KMS-11 (cell line): ENCODE measurements at regions not wholly inside any gene's neighbourhood (a gene's known extent, or its start where the extent isn't known, plus 50 kb on each side); places are given as distances from the start of the nearest gene placed in this dataset.

Experiments
- H2AFZ ChIP-seq: fragments of 200-600 bp; sonication (generic); 2 replicates; pipeline ENCODE4 v1.6.1; 2016; ENCODE audit warnings: antibody characterized with exemption, mixed run types, low read depth
- H3K27ac ChIP-seq: fragments of 200-600 bp; sonication (generic); 2 replicates; pipeline ENCODE4 v1.6.1; 2016; ENCODE audit warnings: mild to moderate bottlenecking, mixed run types
- H3K27me3 ChIP-seq: fragments of 200-600 bp; sonication (generic); 2 replicates; pipeline ENCODE4 v1.6.1; 2017; ENCODE audit warnings: mild to moderate bottlenecking, low read depth, mixed run types, moderate library complexity; ENCODE audit not compliant: insufficient read depth
- H3K36me3 ChIP-seq: fragments of 200-600 bp; sonication (generic); 2 replicates; pipeline ENCODE4 v1.6.1; 2017; ENCODE audit warnings: mild to moderate bottlenecking, mixed run types; ENCODE audit not compliant: insufficient read depth
- H3K4me1 ChIP-seq: fragments of 200-600 bp; sonication (generic); 2 replicates; pipeline ENCODE4 v1.6.1; 2016; ENCODE audit warnings: mild to moderate bottlenecking, low read depth, mixed run types; ENCODE audit not compliant: poor library complexity, severe bottlenecking
- H3K4me2 ChIP-seq: fragments of 200-600 bp; sonication (generic); 2 replicates; pipeline ENCODE4 v1.7.0; 2016; ENCODE audit warnings: mild to moderate bottlenecking, mixed run types
- H3K4me3 ChIP-seq: fragments of 200-600 bp; sonication (generic); IDR thresholded peaks from 2 replicates; pipeline ENCODE4 v1.6.1; 2017; ENCODE audit warnings: low read depth, low read length, mixed read lengths; ENCODE audit not compliant: insufficient read depth
- H3K79me2 ChIP-seq: fragments of 200-600 bp; sonication (generic); 2 replicates; pipeline ENCODE4 v1.6.1; 2016; ENCODE audit warnings: low read depth, mixed run types; ENCODE audit not compliant: insufficient read depth
- H3K9ac ChIP-seq: fragments of 200-600 bp; sonication (generic); 2 replicates; pipeline ENCODE4 v1.6.1; 2016; ENCODE audit warnings: mild to moderate bottlenecking, mixed run types
- H4K20me1 ChIP-seq: fragments of 200-600 bp; sonication (generic); 2 replicates; pipeline ENCODE4 v1.6.1; 2016; ENCODE audit warnings: mild to moderate bottlenecking, mixed run types; ENCODE audit not compliant: insufficient read depth
- TF ChIP-seq, protein P1 (sequence below): fragments of 200-600 bp; sonication (generic); conservative IDR thresholded peaks from 2 replicates; pipeline ENCODE4 v1.6.1; 2017; ENCODE audit warnings: low read depth, mild to moderate bottlenecking, antibody characterized with exemption, low read length, moderate library complexity, mixed read lengths

- no peaks in the 10 kb centered on the region for H3K36me3 ChIP-seq
- H2AFZ ChIP-seq, result no peak overlapping the region
- H3K9ac ChIP-seq, result no peak overlapping the region
- H4K20me1 ChIP-seq, result no peaks in the 10 kb centered on the region
- H3K4me1 ChIP-seq, result no peaks in the 10 kb centered on the region
- H3K4me2 ChIP-seq, result no peak overlapping the region
- H3K27me3 ChIP-seq, result no peaks in the 10 kb centered on the region
- no peak overlapping the region for H3K4me3 ChIP-seq
- TF ChIP-seq, protein P1, sequence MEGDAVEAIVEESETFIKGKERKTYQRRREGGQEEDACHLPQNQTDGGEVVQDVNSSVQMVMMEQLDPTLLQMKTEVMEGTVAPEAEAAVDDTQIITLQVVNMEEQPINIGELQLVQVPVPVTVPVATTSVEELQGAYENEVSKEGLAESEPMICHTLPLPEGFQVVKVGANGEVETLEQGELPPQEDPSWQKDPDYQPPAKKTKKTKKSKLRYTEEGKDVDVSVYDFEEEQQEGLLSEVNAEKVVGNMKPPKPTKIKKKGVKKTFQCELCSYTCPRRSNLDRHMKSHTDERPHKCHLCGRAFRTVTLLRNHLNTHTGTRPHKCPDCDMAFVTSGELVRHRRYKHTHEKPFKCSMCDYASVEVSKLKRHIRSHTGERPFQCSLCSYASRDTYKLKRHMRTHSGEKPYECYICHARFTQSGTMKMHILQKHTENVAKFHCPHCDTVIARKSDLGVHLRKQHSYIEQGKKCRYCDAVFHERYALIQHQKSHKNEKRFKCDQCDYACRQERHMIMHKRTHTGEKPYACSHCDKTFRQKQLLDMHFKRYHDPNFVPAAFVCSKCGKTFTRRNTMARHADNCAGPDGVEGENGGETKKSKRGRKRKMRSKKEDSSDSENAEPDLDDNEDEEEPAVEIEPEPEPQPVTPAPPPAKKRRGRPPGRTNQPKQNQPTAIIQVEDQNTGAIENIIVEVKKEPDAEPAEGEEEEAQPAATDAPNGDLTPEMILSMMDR, result no peak
- H3K79me2 ChIP-seq, result no peaks in the 10 kb centered on the region
- H3K27ac ChIP-seq, result no peak overlapping the region
Measured at GRCh38 chr7:33731912-33732311, 173.4 kb upstream of the BMPER start.

DNA sequence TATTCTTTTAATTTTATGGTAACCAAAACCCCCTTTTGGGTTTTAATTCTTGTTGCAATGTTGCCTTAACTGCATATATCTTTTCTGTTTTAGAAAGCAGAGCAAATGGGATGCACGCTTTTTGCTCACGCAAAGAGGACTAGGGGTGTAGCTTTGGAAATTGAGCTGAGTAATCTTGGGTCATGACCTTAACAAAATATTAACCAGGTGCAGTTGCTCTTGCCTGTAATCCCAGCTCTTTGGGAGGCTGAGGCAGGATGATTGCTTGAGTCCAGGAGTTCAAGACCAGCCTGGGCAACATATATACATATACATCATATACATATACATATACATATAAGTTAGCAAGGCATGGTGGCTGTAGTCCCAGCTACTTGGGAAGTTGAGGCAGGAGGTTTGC lies 172.9 kb upstream of the BMPER start:
- Histone ChIP-seq H3K9ac (no peak overlapping the region), H3K27me3 (no peaks in the 10 kb centered on the region), H3K4me1 (no peaks in the 10 kb centered on the region), H3K4me3 (no peak overlapping the region), H3K79me2 (no peaks in the 10 kb centered on the region), H2AFZ (no peak overlapping the region), H3K4me2 (no peak overlapping the region), H3K36me3 (no peaks in the 10 kb centered on the region), H4K20me1 (no peaks in the 10 kb centered on the region), H3K27ac (no peak overlapping the region)
- TF ChIP-seq, protein P1, result no peak

DNA sequence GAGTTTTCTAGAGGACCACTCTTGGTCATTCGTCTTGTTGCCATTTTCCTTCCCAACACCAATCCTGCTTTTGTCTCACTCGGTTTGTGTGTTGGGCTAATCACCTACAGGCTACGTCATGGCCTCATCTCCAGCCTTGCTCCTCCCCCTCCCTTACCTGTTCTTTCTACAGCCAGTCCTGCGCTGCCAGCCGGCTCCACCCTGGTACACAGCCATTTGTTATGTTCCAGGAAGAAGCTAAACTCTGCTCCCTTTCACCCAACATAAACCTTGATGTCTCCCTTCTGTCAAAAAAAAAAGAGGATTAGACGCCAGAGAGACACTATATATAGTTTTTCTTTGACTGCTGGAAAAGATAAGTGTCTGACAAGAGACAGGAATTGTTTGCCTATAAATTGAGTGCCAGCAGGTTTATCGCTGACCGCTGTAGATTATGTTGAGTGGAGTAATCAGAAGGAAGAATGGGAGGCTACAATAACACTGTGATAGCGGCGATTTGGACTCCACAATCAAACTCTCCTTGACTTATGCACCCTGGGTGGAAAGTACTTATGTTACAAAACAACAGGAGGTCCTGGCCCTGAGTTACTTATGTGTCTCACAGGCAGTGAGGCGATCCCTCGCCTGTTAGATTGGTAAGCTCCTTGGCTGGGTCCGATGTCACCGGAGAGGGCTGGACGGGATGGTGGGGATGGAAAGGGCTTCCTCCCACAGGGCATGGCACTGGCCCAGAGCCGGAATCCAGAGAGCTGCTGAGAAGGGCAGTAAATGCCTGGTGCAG lies 171.3 kb upstream of the BMPER start:
- no peak overlapping the region for H3K27ac ChIP-seq
- no peaks in the 10 kb centered on the region for H3K36me3 ChIP-seq
- no peaks in the 10 kb centered on the region for H3K79me2 ChIP-seq
- TF ChIP-seq, protein P1, result no peak
- H2AFZ ChIP-seq, result no peak overlapping the region
- H3K9ac ChIP-seq, result no peak overlapping the region
- no peak overlapping the region for H3K4me2 ChIP-seq
- no peaks in the 10 kb centered on the region for H3K4me1 ChIP-seq
- no peaks in the 10 kb centered on the region for H4K20me1 ChIP-seq
- H3K4me3 ChIP-seq, result no peak overlapping the region
- no peaks in the 10 kb centered on the region for H3K27me3 ChIP-seq

DNA sequence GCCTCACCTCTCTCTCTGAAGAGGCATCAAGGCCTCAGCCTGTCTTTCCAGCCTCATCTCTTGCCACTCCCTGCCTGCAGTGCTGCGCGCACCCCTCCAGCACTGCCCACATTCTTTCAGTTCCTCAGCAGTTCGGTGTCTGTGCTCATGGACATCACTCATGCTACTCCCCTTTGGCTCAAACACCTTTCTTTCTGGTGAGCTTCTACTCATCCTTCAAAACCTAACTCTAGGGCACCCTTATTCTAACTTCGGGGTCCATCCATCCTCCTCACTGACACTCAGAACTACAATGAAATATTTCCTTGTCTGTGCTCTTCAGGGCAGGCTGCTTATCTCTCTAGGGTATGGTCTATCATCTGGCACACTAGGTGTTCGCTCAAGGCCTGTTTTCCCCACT lies 169.9 kb upstream of the BMPER start:
- Histone ChIP-seq H3K79me2 (no peaks in the 10 kb centered on the region), H3K4me2 (no peak overlapping the region), H3K9ac (no peak overlapping the region), H3K4me3 (no peak overlapping the region), H4K20me1 (no peaks in the 10 kb centered on the region), H3K36me3 (no peaks in the 10 kb centered on the region), H2AFZ (no peak overlapping the region), H3K27ac (no peak overlapping the region), H3K4me1 (no peaks in the 10 kb centered on the region), H3K27me3 (no peaks in the 10 kb centered on the region)
- TF ChIP-seq, protein P1, result no peak
